GM18498 (cell line): ENCODE measurements at regions not wholly inside any gene's neighbourhood (a gene's known extent, or its start where the extent isn't known, plus 50 kb on each side); places are given as distances from the start of the nearest gene placed in this dataset.
"Not testable (repeated sequence)": the region's sequence is repeated elsewhere in the genome, so short reads cannot be mapped to it uniquely, and the experiment has no call there.

ENCODE experiments used
- ATAC-seq: cut with Tn5 transposase; IDR thresholded peaks from one replicate; pipeline ENCODE4 v1.9.1; 2021; ENCODE audit warnings: mild to moderate bottlenecking, moderate library complexity; ENCODE audit not compliant: unreplicated experiment

GRCh38 chr1:185441605-185442004, 124.6 kb upstream of the IVNS1ABP start:
- ATAC-seq: no peak

- ATAC-seq: no peak
Measured at GRCh38 chr1:185440877-185441276, 123.8 kb upstream of the IVNS1ABP start.

- ATAC-seq: peak; percentile 75
Measured at GRCh38 chr1:185439727-185440415, 122.8 kb upstream of the IVNS1ABP start.

- no peak for ATAC-seq
Measured at GRCh38 chr1:185438936-185439335, 121.9 kb upstream of the IVNS1ABP start.

- no peak for ATAC-seq
Measured at GRCh38 chr1:185435696-185436379, 118.8 kb upstream of the IVNS1ABP start.

GRCh38 chr1:185434721-185435120, 117.7 kb upstream of the IVNS1ABP start:
- no peak for ATAC-seq

GRCh38 chr1:185433667-185434066, 116.6 kb upstream of the IVNS1ABP start:
- no peak for ATAC-seq

GRCh38 chr1:185432948-185433347, 115.9 kb upstream of the IVNS1ABP start:
- ATAC-seq: no peak

GRCh38 chr1:185431612-185432011, 114.6 kb upstream of the IVNS1ABP start:
- ATAC-seq: no peak

GRCh38 chr1:185429668-185430067, 112.6 kb upstream of the IVNS1ABP start:
- ATAC-seq: not testable (repeated sequence)

- no peak for ATAC-seq
Measured at GRCh38 chr1:185427776-185428175, 110.7 kb upstream of the IVNS1ABP start.

GRCh38 chr1:185427264-185427663, 110.2 kb upstream of the IVNS1ABP start:
- ATAC-seq: no peak

- no peak for ATAC-seq
Measured at GRCh38 chr1:185426848-185427247, 109.8 kb upstream of the IVNS1ABP start.

GRCh38 chr1:185425163-185425562, 108.1 kb upstream of the IVNS1ABP start:
- ATAC-seq: no peak

- no peak for ATAC-seq
Measured at GRCh38 chr1:185421485-185422107, 104.6 kb upstream of the IVNS1ABP start.

- ATAC-seq: no peak
Measured at GRCh38 chr1:185420588-185421081, 103.6 kb upstream of the IVNS1ABP start.

GRCh38 chr1:185419718-185420117, 102.7 kb upstream of the IVNS1ABP start:
- no peak for ATAC-seq

- no peak for ATAC-seq
Measured at GRCh38 chr1:185418472-185418871, 101.4 kb upstream of the IVNS1ABP start.

- peak; percentile 49 for ATAC-seq
Measured at GRCh38 chr1:185412385-185413087, 95.5 kb upstream of the IVNS1ABP start.

- ATAC-seq: no peak
Measured at GRCh38 chr1:185409763-185410528, 92.9 kb upstream of the IVNS1ABP start.

GRCh38 chr1:185409345-185409744, 92.3 kb upstream of the IVNS1ABP start:
- no peak for ATAC-seq
